HEK293 (cell line): ENCODE measurements at regions not wholly inside any gene's neighbourhood (a gene's known extent, or its start where the extent isn't known, plus 50 kb on each side); places are given as distances from the start of the nearest gene placed in this dataset.

Experiments used
- CTCF ChIA-PET: fragments of 350-600 bp; formaldehyde crosslinking; extraction: SDS; loops from one replicate; lab custom pipeline; 2021; ENCODE audit warnings: antibody characterized with exemption; lab: Yijun Ruan, JAX
- POLR2A ChIA-PET: fragments of 300-600 bp; formaldehyde crosslinking; extraction: SDS; loops from one replicate; lab custom pipeline; 2020; ENCODE audit warnings: antibody characterized with exemption, inconsistent platforms; lab: Yijun Ruan, JAX
- H3K27ac ChIP-seq: fragments of 200-500 bp; sonication (Bioruptor generic); 2 replicates; pipeline ENCODE4 v1.5.1; 2014; ENCODE audit warnings: low read depth, low read length, control low read depth, inconsistent platforms; ENCODE audit errors: extremely low read depth
- H3K36me3 ChIP-seq, 2 experiments: fragments of 200-500 bp in 1 of 2; sonication (Bioruptor generic) in 1 of 2; 1 replicate in 1 of 2; 2 replicates in 1 of 2; pipeline ENCODE4 v1.5.1; 2014 to 2017; ENCODE audit warnings: inconsistent platforms in 2 of 2, low read length in 2 of 2; ENCODE audit not compliant: control insufficient read depth in 2 of 2, insufficient read depth in 1 of 2
- H3K4me1 ChIP-seq: fragments of 200-500 bp; sonication (Bioruptor generic); 2 replicates; pipeline ENCODE4 v1.5.1; 2014; ENCODE audit warnings: mild to moderate bottlenecking, low read length, inconsistent platforms; ENCODE audit not compliant: control insufficient read depth, insufficient read depth
- H3K4me3 ChIP-seq: 2 replicates; pipeline ENCODE4 v1.5.1; 2011; ENCODE audit warnings: low read depth, mild to moderate bottlenecking, control low read depth, low read length, moderate library complexity
- H3K9me3 ChIP-seq: fragments of 200-500 bp; sonication (Bioruptor generic); 2 replicates; pipeline ENCODE4 v1.5.1; 2014; ENCODE audit warnings: low read depth, low read length, inconsistent platforms; ENCODE audit not compliant: control insufficient read depth, insufficient read depth
- FEZF1 ChIP-seq: fragments of 450-650 bp; formaldehyde crosslinking; IDR thresholded peaks from 2 replicates; pipeline ENCODE4 v1.5.1; 2016; ENCODE audit warnings: missing biosample characterization, missing genetic modification characterization
- HOXC10 ChIP-seq: sonication (generic); formaldehyde crosslinking; IDR thresholded peaks from 2 replicates; pipeline ENCODE4 v1.8.1; 2023; ENCODE audit warnings: mild to moderate bottlenecking, missing genetic modification reagents
- IKZF3 ChIP-seq: fragments of 450-650 bp; IDR thresholded peaks from 2 replicates; pipeline ENCODE4 v1.5.0; 2018; ENCODE audit warnings: missing biosample characterization, mild to moderate bottlenecking, missing genetic modification characterization, moderate library complexity
- REST ChIP-seq: fragments of 450-650 bp; formaldehyde crosslinking; IDR thresholded peaks from 2 replicates; pipeline ENCODE4 v1.5.1; 2016; ENCODE audit warnings: missing biosample characterization, missing genetic modification characterization
- SETDB1 ChIP-seq: IDR thresholded peaks from one replicate; pipeline ENCODE4 v1.6.1; 2017; ENCODE audit warnings: mild to moderate bottlenecking, low read length, moderate library complexity, mixed read lengths; ENCODE audit not compliant: insufficient read length
- WT1 ChIP-seq: fragments of 450-650 bp; formaldehyde crosslinking; IDR thresholded peaks from 2 replicates; pipeline ENCODE4 v1.5.1; 2016; ENCODE audit warnings: missing biosample characterization, missing genetic modification characterization
- ZBTB8A ChIP-seq: fragments of 450-650 bp; formaldehyde crosslinking; IDR thresholded peaks from 2 replicates; pipeline ENCODE4 v1.5.1; 2016; ENCODE audit warnings: missing biosample characterization, missing genetic modification characterization
- ZEB2 ChIP-seq: fragments of 450-650 bp; formaldehyde crosslinking; IDR thresholded peaks from 2 replicates; pipeline ENCODE4 v1.5.1; 2016; ENCODE audit warnings: missing biosample characterization, missing genetic modification characterization
- ZFHX2 ChIP-seq: fragments of 450-650 bp; formaldehyde crosslinking; conservative IDR thresholded peaks from 2 replicates; pipeline ENCODE4 v1.5.1; 2016; ENCODE audit warnings: missing biosample characterization, missing genetic modification characterization
- ZFP3 ChIP-seq: fragments of 450-650 bp; formaldehyde crosslinking; IDR thresholded peaks from 2 replicates; pipeline ENCODE4 v1.5.1; 2016; ENCODE audit warnings: low read depth, missing biosample characterization, missing genetic modification characterization
- ZNF138 ChIP-seq: fragments of 450-650 bp; formaldehyde crosslinking; IDR thresholded peaks from 2 replicates; pipeline ENCODE4 v1.5.1; 2016; ENCODE audit warnings: missing biosample characterization, missing genetic modification characterization, borderline replicate concordance
- ZNF16 ChIP-seq: fragments of 450-650 bp; formaldehyde crosslinking; IDR thresholded peaks from 2 replicates; pipeline ENCODE4 v1.5.1; 2016; ENCODE audit warnings: low read depth, missing biosample characterization, missing genetic modification characterization
- ZNF214 ChIP-seq: fragments of 450-650 bp; formaldehyde crosslinking; IDR thresholded peaks from 2 replicates; pipeline ENCODE4 v1.5.1; 2017; ENCODE audit warnings: missing biosample characterization, mild to moderate bottlenecking, missing genetic modification characterization, borderline replicate concordance
- ZNF266 ChIP-seq: fragments of 450-650 bp; formaldehyde crosslinking; IDR thresholded peaks from 2 replicates; pipeline ENCODE4 v1.5.1; 2016; ENCODE audit warnings: missing biosample characterization, missing genetic modification characterization, low read depth
- ZNF292 ChIP-seq: fragments of 450-650 bp; formaldehyde crosslinking; IDR thresholded peaks from 2 replicates; pipeline ENCODE4 v1.5.1; 2016; ENCODE audit warnings: low read depth, missing biosample characterization, missing genetic modification characterization, borderline replicate concordance
- ZNF473 ChIP-seq: fragments of 450-650 bp; formaldehyde crosslinking; IDR thresholded peaks from 2 replicates; pipeline ENCODE4 v1.5.1; 2017; ENCODE audit warnings: missing biosample characterization, missing genetic modification characterization
- ZNF521 ChIP-seq: fragments of 450-650 bp; formaldehyde crosslinking; IDR thresholded peaks from 2 replicates; pipeline ENCODE4 v1.5.1; 2017; ENCODE audit warnings: missing biosample characterization, mild to moderate bottlenecking, missing genetic modification characterization
- ZNF529 ChIP-seq: fragments of 450-650 bp; formaldehyde crosslinking; IDR thresholded peaks from 2 replicates; pipeline ENCODE4 v1.5.1; 2017; ENCODE audit warnings: missing genetic modification characterization, missing biosample characterization; ENCODE audit not compliant: insufficient replicate concordance
- ZNF544 ChIP-seq: fragments of 450-650 bp; formaldehyde crosslinking; IDR thresholded peaks from 2 replicates; pipeline ENCODE4 v1.5.0; 2017; ENCODE audit warnings: missing biosample characterization, missing genetic modification characterization
- ZNF600 ChIP-seq: fragments of 450-650 bp; formaldehyde crosslinking; IDR thresholded peaks from 2 replicates; pipeline ENCODE4 v1.5.1; 2016; ENCODE audit warnings: missing biosample characterization, missing genetic modification characterization
- ZNF610 ChIP-seq: fragments of 450-650 bp; formaldehyde crosslinking; IDR thresholded peaks from 2 replicates; pipeline ENCODE4 v1.5.1; 2016; ENCODE audit warnings: missing biosample characterization, missing genetic modification characterization, borderline replicate concordance
- ZNF623 ChIP-seq: fragments of 450-650 bp; formaldehyde crosslinking; IDR thresholded peaks from 2 replicates; pipeline ENCODE4 v1.5.1; 2016; ENCODE audit warnings: missing biosample characterization, missing genetic modification characterization
- ZNF747 ChIP-seq: fragments of 450-650 bp; formaldehyde crosslinking; IDR thresholded peaks from 2 replicates; pipeline ENCODE4 v1.5.1; 2016; ENCODE audit warnings: missing biosample characterization, missing genetic modification characterization
- ZNF837 ChIP-seq: fragments of 450-650 bp; formaldehyde crosslinking; IDR thresholded peaks from 2 replicates; pipeline ENCODE4 v1.5.1; 2016; ENCODE audit warnings: missing biosample characterization, missing genetic modification characterization
- ZNF843 ChIP-seq: fragments of 450-650 bp; formaldehyde crosslinking; IDR thresholded peaks from 2 replicates; pipeline ENCODE4 v1.5.1; 2016; ENCODE audit warnings: missing biosample characterization, missing genetic modification characterization
- ZSCAN30 ChIP-seq: fragments of 450-650 bp; IDR thresholded peaks from 2 replicates; pipeline ENCODE4 v1.5.1; 2018; ENCODE audit warnings: missing biosample characterization, mild to moderate bottlenecking, missing genetic modification characterization, moderate library complexity
- ZSCAN4 ChIP-seq: fragments of 450-650 bp; formaldehyde crosslinking; IDR thresholded peaks from 2 replicates; pipeline ENCODE4 v1.5.1; 2017; ENCODE audit warnings: missing biosample characterization, missing genetic modification characterization

- no peak overlapping the region for H3K4me3 ChIP-seq
- no peak for TF ChIP-seq ZNF16 (tag by site-specific recombination)
- no peak for TF ChIP-seq ZFP3 (tag by site-specific recombination)
- no peak for TF ChIP-seq ZEB2
- TF ChIP-seq IKZF3 (tag by site-specific recombination): no peak
- TF ChIP-seq ZNF747 (tag by site-specific recombination): no peak
- TF ChIP-seq ZNF292 (tag by site-specific recombination): no peak
- no peak for TF ChIP-seq REST
- CTCF ChIA-PET: no interaction called here
- H3K27ac ChIP-seq: no peak overlapping the region
- no peaks in the 10 kb centered on the region for H3K36me3 ChIP-seq
- no peaks in the 10 kb centered on the region for H3K4me1 ChIP-seq
- H3K9me3 ChIP-seq: no peaks in the 10 kb centered on the region
- POLR2A ChIA-PET: no interaction called here
Measured at GRCh38 chr2:128368437-128369107, 49.9 kb upstream of the HS6ST1 start.

- TF ChIP-seq ZNF473 (tag by site-specific recombination) (no peak), ZNF138 (tag by site-specific recombination) (no peak), SETDB1 (no peak), ZSCAN4 (tag by site-specific recombination) (no peak), ZNF610 (no peak), ZNF529 (tag by site-specific recombination) (no peak), FEZF1 (tag by site-specific recombination) (no peak), ZNF837 (no peak), ZSCAN30 (tag by site-specific recombination) (no peak), ZNF623 (tag by site-specific recombination) (no peak), ZNF266 (tag by site-specific recombination) (no peak), ZNF843 (tag by site-specific recombination) (no peak), ZBTB8A (no peak), ZNF544 (tag by site-specific recombination) (no peak), ZFHX2 (tag by site-specific recombination) (no peak), ZNF521 (tag by site-specific recombination) (no peak), ZNF600 (tag by site-specific recombination) (no peak), ZNF214 (no peak), HOXC10 (CRISPR knock-in tag) (no peak), WT1 (tag by site-specific recombination) (no peak)
- no peak overlapping the region for H3K4me3 ChIP-seq
- ChIA-PET CTCF (no interaction called here), POLR2A (no interaction called here)
- H3K9me3 ChIP-seq: no peaks in the 10 kb centered on the region
- H3K4me1 ChIP-seq: no peaks in the 10 kb centered on the region
- H3K27ac ChIP-seq: no peak overlapping the region
- H3K36me3 ChIP-seq: no peaks in the 10 kb centered on the region
Measured at GRCh38 chr2:128369108-128369555, 50.5 kb upstream of the HS6ST1 start.
